NT2/D1 (cell line): ENCODE measurements at regions not wholly inside any gene's neighbourhood (a gene's known extent, or its start where the extent isn't known, plus 50 kb on each side); places are given as distances from the start of the nearest gene placed in this dataset.

Source experiments
- DNase-seq: peaks from one replicate; pipeline ENCODE4 v3.0.0-alpha.2; 2011; ENCODE audit warnings: low read depth, low spot score
- H3K27me3 ChIP-seq: 2 replicates; pipeline ENCODE4 v1.6.0; 2011; ENCODE audit warnings: mild to moderate bottlenecking; ENCODE audit not compliant: insufficient read length, insufficient read depth
- H3K36me3 ChIP-seq: 2 replicates; pipeline ENCODE4 v1.6.1; 2011; ENCODE audit warnings: mild to moderate bottlenecking, low read length, mixed read lengths; ENCODE audit not compliant: insufficient read depth, insufficient read length
- H3K4me1 ChIP-seq: 2 replicates; pipeline ENCODE4 v1.5.1; 2011; ENCODE audit not compliant: insufficient read depth, insufficient read length
- H3K4me3 ChIP-seq: 2 replicates; pipeline ENCODE4 v1.5.1; 2011; ENCODE audit warnings: low read depth; ENCODE audit not compliant: insufficient read length
- H3K9ac ChIP-seq: 2 replicates; pipeline ENCODE4 v1.6.0; 2011; ENCODE audit warnings: low read depth; ENCODE audit not compliant: insufficient read length
- H3K9me3 ChIP-seq: 2 replicates; pipeline ENCODE4 v1.5.1; 2011; ENCODE audit warnings: mild to moderate bottlenecking, low read length; ENCODE audit not compliant: insufficient read depth
- SUZ12 ChIP-seq: IDR thresholded peaks from 2 replicates; pipeline ENCODE4 v1.6.1; 2011; ENCODE audit not compliant: insufficient read length, insufficient read depth; ENCODE audit errors: extremely low read depth
- YY1 ChIP-seq: IDR thresholded peaks from 2 replicates; pipeline ENCODE4 v1.6.1; 2011; ENCODE audit not compliant: insufficient read length, insufficient read depth
- ZNF274 ChIP-seq: IDR thresholded peaks from 2 replicates; pipeline ENCODE4 v1.6.1; 2011; ENCODE audit warnings: mild to moderate bottlenecking, low read depth, low read length

GRCh38 chr11:101741479-101742175 is 157.8 kb upstream of the TRPC6 start:
- no peaks in the 10 kb centered on the region for H3K27me3 ChIP-seq
- TF ChIP-seq YY1, result no peak
- no peak for TF ChIP-seq SUZ12
- TF ChIP-seq ZNF274, result no peak
- H3K4me1 ChIP-seq, result no peaks in the 10 kb centered on the region
- no peak overlapping the region for H3K9ac ChIP-seq
- no peaks in the 10 kb centered on the region for H3K36me3 ChIP-seq
- H3K9me3 ChIP-seq, result no peaks in the 10 kb centered on the region
- no peak for DNase-seq
- H3K4me3 ChIP-seq, result no peak overlapping the region

DNA sequence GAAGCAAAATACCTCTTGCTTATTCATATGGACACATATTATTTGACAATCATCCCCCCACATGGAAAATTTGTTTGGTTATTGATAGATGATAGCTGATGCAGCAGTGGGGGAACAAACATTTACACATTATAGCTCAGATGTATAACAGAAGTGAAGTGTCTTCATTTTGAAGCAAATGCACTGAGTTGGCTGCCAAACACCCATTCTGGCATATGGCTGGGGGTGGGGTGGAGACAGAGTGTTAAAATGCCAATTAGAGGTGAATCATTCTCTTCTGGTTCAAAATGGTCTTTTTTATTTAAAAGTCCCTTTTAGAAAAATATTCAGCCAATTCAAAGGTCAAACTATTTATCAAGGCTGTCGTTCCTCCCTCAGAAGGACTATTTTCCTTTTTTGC is 157.3 kb upstream of the TRPC6 start:
- Histone ChIP-seq H3K36me3 (no peaks in the 10 kb centered on the region), H3K27me3 (no peaks in the 10 kb centered on the region), H3K4me3 (no peak overlapping the region), H3K4me1 (no peaks in the 10 kb centered on the region), H3K9me3 (no peaks in the 10 kb centered on the region), H3K9ac (no peak overlapping the region)
- no peak for DNase-seq
- TF ChIP-seq YY1 (no peak), ZNF274 (no peak), SUZ12 (no peak)

DNA sequence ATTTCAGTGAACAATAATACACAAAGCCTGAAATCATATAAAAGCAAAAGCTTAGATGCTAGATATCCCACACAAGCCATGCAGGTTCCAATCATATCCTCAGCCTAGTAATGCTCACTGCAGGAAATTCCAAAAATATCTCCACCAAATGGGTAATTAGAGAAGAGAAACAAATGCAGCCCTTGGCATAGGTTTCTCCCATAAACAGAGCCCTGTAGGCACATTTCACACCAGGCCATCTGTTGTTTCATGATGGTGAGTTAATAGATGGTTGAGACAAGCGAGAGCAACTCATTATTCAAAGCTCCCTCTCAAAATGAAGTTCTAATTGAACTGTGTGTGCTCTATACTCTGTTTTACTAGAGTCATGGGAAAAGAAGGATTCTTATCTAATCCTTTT is 154.6 kb upstream of the TRPC6 start:
- Histone ChIP-seq H3K9me3 (no peaks in the 10 kb centered on the region), H3K4me1 (no peaks in the 10 kb centered on the region), H3K36me3 (no peaks in the 10 kb centered on the region), H3K9ac (no peak overlapping the region), H3K27me3 (no peaks in the 10 kb centered on the region), H3K4me3 (no peak overlapping the region)
- DNase-seq, result no peak
- TF ChIP-seq YY1, result no peak
- TF ChIP-seq ZNF274, result no peak
- TF ChIP-seq SUZ12, result no peak

DNA sequence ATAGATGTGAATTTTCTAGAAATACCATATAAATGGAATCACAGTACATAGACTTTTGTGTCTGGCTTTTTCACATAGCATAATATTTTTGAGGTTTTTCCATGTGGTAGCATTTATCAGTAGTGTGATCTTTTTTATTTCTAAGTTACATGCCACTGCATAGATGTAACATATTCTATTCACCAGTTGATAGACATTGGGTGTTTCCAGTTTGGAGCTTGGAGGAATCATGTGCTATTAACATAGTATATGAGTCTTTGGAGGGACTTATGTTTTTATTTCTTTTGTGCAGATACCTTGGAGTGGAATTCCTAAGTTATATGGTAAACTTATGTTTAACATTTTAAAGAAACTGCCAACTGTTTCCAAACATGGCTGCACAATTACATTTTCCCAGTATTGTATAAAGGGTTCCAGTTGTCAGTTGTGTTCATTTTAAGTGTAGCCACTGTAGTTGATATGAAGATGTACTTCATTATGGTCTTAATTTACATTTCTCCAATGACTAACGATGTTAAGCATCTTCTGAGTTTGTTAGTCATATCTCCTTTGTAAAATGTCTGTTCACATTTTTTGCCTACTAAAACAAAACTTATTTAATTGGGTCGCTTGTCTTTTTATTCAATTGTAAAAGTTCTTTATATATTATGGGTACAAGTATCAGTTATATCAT is 145.7 kb upstream of the TRPC6 start:
- Histone ChIP-seq H3K27me3 (no peaks in the 10 kb centered on the region), H3K4me3 (no peak overlapping the region), H3K9me3 (no peaks in the 10 kb centered on the region), H3K36me3 (no peaks in the 10 kb centered on the region), H3K4me1 (no peaks in the 10 kb centered on the region), H3K9ac (no peak overlapping the region)
- TF ChIP-seq SUZ12 (no peak), ZNF274 (no peak), YY1 (no peak)
- DNase-seq, result no peak

- no peaks in the 10 kb centered on the region for H3K27me3 ChIP-seq
- H3K9ac ChIP-seq, result no peak overlapping the region
- TF ChIP-seq SUZ12 (no peak), ZNF274 (no peak), YY1 (no peak)
- no peaks in the 10 kb centered on the region for H3K9me3 ChIP-seq
- H3K36me3 ChIP-seq, result no peaks in the 10 kb centered on the region
- no peaks in the 10 kb centered on the region for H3K4me1 ChIP-seq
- DNase-seq, result no peak
- no peak overlapping the region for H3K4me3 ChIP-seq
These were observed 143.6 kb upstream of the TRPC6 start for GRCh38 chr11:101727451-101727850.

GRCh38 chr11:101726988-101727387 is 143.2 kb upstream of the TRPC6 start:
- H3K27me3 ChIP-seq, result no peaks in the 10 kb centered on the region
- H3K9me3 ChIP-seq, result no peaks in the 10 kb centered on the region
- no peaks in the 10 kb centered on the region for H3K4me1 ChIP-seq
- H3K36me3 ChIP-seq, result no peaks in the 10 kb centered on the region
- H3K4me3 ChIP-seq, result no peak overlapping the region
- TF ChIP-seq ZNF274 (no peak), YY1 (no peak), SUZ12 (no peak)
- H3K9ac ChIP-seq, result no peak overlapping the region
- no peak for DNase-seq

GRCh38 chr11:101723371-101723770 is 139.6 kb upstream of the TRPC6 start:
- no peaks in the 10 kb centered on the region for H3K36me3 ChIP-seq
- DNase-seq, result no peak
- H3K4me1 ChIP-seq, result no peaks in the 10 kb centered on the region
- no peaks in the 10 kb centered on the region for H3K27me3 ChIP-seq
- H3K9me3 ChIP-seq, result no peaks in the 10 kb centered on the region
- TF ChIP-seq SUZ12, result no peak
- TF ChIP-seq ZNF274, result no peak
- TF ChIP-seq YY1, result no peak
- H3K9ac ChIP-seq, result no peak overlapping the region
- no peak overlapping the region for H3K4me3 ChIP-seq
